HG02840 (cell line): ENCODE measurements at regions not wholly inside any gene's neighbourhood (a gene's known extent, or its start where the extent isn't known, plus 50 kb on each side); places are given as distances from the start of the nearest gene placed in this dataset.

Experiments used
- ATAC-seq: cut with Tn5 transposase; IDR thresholded peaks from one replicate; pipeline ENCODE4 v1.9.1; 2021; ENCODE audit warnings: mild to moderate bottlenecking, moderate library complexity, moderate number of reproducible peaks; ENCODE audit not compliant: unreplicated experiment, low FRiP score

DNA sequence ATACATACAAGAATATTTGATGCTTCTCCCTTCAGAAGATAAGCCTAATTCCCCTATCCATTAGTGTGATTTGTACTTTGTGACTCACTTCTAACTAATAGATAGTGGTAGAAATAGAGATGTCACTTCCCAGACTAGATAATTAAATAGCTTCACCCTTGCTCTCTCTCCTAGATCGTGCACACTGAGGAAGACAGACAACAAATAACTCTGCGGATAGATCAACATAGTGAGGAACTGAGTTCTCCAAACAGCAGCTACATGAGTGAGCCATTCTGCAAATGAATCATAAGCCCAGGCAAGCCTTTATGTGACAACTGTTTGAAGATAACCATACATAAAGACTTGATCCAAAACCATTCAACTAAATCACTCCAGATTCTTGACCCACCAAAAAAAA is 1083.4 kb upstream of the C9orf72 start:
- ATAC-seq: no peak

GRCh38 chr9:28661853-28662252 is 1088.6 kb upstream of the C9orf72 start:
- no peak for ATAC-seq

GRCh38 chr9:28662675-28663074 is 1089.4 kb upstream of the C9orf72 start:
- no peak for ATAC-seq

DNA sequence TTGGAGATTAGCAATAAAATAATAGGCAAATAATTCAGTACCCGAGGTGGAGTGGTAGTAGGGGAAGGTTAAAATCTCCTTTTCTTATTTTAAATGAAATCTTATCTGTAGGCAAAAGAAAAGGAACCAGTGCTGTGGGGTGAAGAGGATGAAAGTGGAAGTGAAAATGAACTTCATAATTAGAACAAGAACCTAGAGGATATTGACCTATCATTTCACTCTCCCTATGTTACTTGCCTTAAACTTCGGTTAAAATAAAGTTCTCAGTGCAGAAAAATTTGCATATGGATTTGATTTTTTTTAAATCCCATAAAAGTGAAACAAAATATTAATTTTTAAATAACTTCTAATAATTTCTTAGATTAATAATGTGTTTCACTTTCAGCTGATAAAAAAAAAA is 1094.9 kb upstream of the C9orf72 start:
- no peak for ATAC-seq

GRCh38 chr9:28671000-28671399 is 1097.7 kb upstream of the C9orf72 start:
- no peak for ATAC-seq

- no peak for ATAC-seq
Observed at GRCh38 chr9:28678097-28678496, 1104.8 kb upstream of the C9orf72 start.

DNA sequence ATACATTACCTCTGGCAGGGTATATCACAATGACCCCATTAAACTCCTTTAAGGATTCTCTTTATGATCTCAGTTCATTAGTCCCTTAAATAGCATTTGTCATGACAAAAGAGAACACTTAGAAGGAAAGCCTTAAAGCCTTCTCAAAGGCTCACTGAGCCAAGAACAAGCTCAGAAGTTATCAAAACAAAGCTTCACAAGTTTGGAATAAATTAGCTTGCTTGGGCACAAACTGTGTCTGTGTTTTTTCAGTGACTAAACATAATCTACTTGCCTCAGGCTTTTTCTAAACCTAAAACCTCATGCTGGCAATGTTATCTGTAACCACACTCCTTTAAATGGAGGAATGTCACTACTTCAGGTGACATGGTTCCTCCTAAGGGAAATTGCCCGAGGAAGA is 1114.9 kb upstream of the C9orf72 start:
- ATAC-seq: no peak

- ATAC-seq: no peak
Observed at GRCh38 chr9:28692012-28692411, 1118.7 kb upstream of the C9orf72 start.

GRCh38 chr9:28696960-28697359 is 1123.7 kb upstream of the C9orf72 start:
- no peak for ATAC-seq

GRCh38 chr9:28699632-28700031 is 1126.4 kb upstream of the C9orf72 start:
- no peak for ATAC-seq

- ATAC-seq: no peak
Observed at GRCh38 chr9:28707616-28708015, 1134.3 kb upstream of the C9orf72 start.

DNA sequence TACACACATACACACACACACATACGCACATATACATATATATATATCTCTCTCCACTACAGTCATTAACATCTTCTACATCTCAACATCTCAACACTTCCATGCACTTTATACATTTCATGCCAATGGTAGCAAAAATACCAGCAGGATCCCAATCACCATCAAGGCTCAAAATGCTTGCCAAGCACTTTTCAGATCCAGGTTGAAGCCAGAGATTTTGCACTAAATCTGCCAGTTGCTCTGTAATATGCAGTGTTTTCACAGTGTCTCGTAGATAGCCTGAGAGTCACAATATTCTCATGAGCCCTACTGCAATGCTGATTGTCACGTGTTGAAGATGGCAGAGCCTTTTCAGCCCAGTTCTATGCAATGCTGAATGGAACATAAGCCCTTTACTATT is 1140.9 kb upstream of the C9orf72 start:
- ATAC-seq: no peak

DNA sequence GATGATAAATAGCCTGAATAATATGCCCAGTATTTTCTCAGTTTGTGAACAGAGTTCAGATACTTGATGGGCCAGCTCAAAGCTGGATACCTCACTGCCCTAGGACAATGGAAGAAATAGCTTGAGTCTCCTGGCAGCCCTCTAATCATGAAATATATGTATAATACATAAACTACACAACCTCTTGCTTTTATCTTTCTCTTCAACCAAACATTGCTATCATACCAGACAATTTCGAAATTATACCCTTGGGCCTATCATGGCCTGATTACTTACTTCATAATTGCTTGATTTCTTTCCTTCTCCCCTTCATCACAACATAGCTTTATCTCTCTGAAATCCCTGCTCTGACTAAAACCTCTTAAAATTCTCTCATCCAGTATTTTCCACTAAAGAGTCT is 1144.9 kb upstream of the C9orf72 start:
- no peak for ATAC-seq

DNA sequence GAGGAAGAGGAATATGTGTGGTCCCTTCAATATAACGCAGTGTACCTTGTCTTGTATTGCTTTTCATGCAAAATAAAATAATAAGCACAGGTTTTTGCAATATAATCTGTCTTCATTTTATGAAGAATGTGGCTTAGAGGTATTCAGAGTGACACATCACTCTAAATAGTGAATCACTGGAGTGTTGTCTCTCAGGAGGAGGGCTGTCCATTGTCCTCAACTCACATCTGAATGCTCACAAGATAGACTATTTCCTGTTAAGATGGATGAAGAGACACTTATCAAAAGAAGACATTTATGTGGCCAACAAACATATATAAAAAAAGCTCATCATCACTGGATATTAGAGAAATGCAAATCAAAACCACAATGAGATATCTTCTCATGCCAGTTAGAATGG is 1147.5 kb upstream of the C9orf72 start:
- no peak for ATAC-seq

GRCh38 chr9:28730111-28730510 is 1156.8 kb upstream of the C9orf72 start:
- ATAC-seq: no peak

DNA sequence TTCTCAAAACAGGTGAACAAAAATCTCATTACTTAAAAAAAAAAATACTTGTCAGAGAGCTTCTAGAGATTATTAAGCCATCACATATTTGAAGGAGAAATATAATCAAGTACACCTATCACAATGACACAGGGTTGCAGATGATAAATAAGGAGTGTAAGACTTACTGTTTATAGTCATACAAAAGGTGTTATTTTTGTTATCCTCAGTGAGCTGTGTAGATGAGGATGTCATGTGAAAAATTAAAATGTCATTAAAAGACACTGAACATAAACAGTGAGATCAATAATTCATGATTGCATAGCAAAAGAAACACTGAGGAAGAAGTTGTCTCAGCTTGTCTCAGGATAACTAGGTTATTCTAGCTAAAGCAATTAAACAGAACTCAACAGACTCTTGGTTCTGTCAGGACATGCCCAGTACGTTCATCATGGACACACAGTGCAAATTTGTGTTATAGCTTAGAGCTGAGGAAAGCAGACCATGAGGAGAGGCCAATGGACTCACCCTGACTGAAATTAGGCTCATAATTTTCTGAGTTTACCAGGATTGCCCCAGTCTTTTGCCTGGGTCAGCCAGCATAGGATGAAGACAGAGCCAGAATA is 1162.6 kb upstream of the C9orf72 start:
- no peak for ATAC-seq

DNA sequence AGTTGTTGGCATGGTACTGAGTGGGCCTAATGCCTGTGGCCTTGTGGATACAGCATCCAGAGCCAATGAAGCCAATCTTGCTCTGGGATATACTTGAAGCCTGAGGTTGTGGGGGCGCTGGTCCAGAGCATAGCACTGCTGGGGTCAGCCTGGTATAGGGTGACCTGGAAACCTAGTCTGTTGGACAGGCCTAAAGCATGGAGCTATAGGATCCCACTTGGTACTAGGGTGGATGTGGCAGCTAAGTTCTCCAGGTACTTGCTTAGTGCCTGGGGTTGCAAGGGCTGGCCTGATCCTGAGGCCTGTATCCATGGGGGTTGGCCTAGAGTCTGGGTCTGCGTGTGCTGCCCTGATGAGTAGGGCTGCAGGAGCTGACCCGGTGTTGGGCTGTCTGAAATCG is 1168.2 kb upstream of the C9orf72 start:
- ATAC-seq: no peak

DNA sequence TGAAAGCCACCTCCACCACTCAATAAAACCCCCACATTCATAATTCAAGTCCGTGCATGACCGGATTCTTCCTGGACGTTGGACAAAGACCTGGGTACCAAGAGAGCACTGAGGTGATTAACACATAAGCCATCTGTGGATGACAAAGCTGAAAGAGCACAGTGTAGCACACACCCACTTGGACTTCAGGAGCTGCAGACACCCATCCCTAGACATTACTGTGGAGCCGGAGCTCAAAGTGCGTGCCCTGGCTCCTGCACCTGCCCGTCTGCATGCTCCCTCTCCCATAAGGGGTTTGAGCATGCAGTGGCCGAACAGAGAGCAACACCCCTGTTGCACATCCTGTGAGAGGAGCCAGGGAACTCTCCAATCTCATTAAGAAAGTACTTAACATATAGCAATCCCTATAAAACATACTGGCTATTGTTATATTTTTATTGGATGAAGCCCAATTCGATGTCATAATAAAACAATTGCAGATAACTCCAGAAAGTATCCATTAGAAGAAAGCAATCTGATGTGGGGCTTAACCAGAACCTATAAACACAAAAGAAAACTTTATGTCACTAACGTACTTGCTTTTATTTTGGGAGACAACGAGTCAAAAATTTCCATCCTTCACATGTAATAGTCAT is 1174.2 kb upstream of the C9orf72 start:
- no peak for ATAC-seq

DNA sequence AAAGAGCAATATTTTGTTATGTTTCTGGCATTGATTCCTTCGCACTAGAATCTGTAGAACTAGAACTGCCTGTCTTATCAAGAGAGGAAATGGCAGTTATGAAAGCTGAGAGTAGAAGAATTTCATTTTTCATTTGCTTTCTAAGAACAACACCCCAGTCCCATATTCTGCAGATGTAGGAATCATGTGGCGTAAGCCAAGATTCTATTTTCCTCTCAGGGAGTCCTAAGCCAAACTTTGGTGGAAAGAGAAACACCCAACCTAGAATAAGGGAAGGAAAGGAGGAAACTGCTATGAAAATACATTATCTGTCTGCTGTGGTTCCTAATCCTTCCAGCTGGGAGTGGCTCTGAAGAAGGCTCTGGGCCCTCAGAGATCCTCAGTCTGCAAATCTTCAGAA is 1176.9 kb upstream of the C9orf72 start:
- no peak for ATAC-seq

DNA sequence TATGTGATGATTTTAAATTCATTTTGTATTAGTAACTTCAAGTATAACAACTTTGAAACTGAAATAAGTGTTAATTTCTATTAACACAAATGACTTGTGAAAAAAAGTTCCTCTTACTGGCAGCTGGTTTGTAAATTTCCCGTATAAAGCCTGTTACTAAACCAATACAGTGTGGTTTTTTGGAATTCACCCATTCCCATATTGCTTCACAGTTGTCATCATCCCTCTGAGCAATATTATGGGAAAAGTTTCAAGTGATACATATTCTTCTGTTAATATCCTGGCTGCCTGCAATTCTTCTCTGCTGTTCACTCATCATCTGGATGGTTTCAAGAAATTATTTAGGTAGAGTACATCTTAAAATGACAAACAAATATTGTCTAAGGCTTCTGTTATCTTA is 1185.1 kb upstream of the C9orf72 start:
- ATAC-seq: no peak

DNA sequence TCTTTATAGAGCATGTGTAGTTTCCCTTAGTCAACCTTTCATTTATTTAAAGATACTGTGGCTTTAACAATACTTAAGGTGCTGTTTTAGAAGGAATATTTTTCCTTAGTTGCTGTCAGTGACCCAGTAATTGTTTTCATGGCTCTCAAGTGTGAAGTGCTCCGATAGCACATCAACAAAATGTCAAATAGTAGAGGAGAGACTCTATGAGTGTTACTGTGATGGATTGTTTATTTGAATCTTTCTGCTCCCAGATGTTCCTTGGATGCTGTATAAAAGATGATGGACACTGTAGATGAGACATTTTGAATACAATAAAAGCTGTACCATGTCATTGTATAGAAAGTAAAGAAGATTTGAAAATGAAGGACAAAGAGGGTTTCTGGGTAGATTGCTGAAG is 1185.7 kb upstream of the C9orf72 start:
- no peak for ATAC-seq

DNA sequence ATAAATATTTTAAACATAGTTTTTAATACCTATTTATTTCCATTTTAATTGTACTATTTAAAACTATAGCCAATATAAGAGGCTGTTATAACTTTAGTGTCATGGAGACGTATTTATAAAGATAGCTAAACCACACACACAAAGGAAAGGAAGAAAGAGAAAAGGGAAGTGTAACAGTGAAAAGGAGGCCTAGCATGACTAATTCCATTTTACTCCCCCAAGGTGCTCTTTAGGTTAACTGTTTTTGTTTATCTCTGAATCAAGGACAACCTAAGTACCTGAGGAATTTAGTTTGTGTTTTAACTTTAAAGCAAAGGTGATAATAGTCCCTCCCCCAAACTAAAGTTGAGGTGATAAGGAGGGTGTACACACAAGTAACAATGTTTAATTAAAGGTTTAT is 1188.9 kb upstream of the C9orf72 start:
- ATAC-seq: no peak

- no peak for ATAC-seq
Observed at GRCh38 chr9:28764532-28764931, 1191.3 kb upstream of the C9orf72 start.
